K562 (cell line): ENCODE measurements at regions not wholly inside any gene's neighbourhood (a gene's known extent, or its start where the extent isn't known, plus 50 kb on each side); places are given as distances from the start of the nearest gene placed in this dataset.

Source experiments
- ATAC-seq: fragments of 200-7000 bp; cut with Tn5 transposase; 3 replicates; pipeline ENCODE4 v1.9.1; 2020; ENCODE audit warnings: moderate library complexity
- BruUV-seq: library from RNA; stranded (reverse); fragments of 400-500 nt; replicated peaks from 2 replicates; lab custom pipeline; 2021; lab: Mats Ljungman, UMichigan
- CTCF ChIA-PET: fragments of 300-600 bp; formaldehyde crosslinking; extraction: SDS; loops from one replicate; lab custom pipeline; 2021; ENCODE audit warnings: low intra/inter-chr PET ratio; lab: Yijun Ruan, JAX
- POLR2A ChIA-PET: fragments of 300-600, 350-650 bp; sonication (Branson Sonifier 250); formaldehyde crosslinking; extraction: SDS; loops from one replicate; lab custom pipeline; 2021; ENCODE audit warnings: antibody characterized with exemption, inconsistent platforms; lab: Yijun Ruan, JAX
- DNase-seq, 4 experiments: peaks; one replicate each; pipeline versions ENCODE4 v3.0.0 to v3.0.0-alpha.2; 2011 to 2018; ENCODE audit warnings: low spot score in 3 of 4, mixed read lengths in 3 of 4; ENCODE audit errors: extremely low read depth in 1 of 4
- FAIRE-seq: peaks from 2 replicates; lab custom pipeline; 2011; peaks lifted over from hg19 to GRCh38; lab: Jason Lieb, UNC
- H2AFZ ChIP-seq: 2 replicates; pipeline ENCODE4 v1.6.0; 2011; ENCODE audit warnings: low read depth, low read length, control low read depth, inconsistent platforms
- H3K27ac ChIP-seq: fragments of 200-600 bp; 3 replicates; pipeline ENCODE4 v1.8.0; 2011; ENCODE audit warnings: low read depth, mild to moderate bottlenecking, control low read depth, inconsistent platforms, low read length, moderate library complexity, mixed read lengths; ENCODE audit errors: extremely low read depth
- H3K27me3 ChIP-seq, 2 experiments: fragments of 300-600 bp in 1 of 2; 2 replicates in 1 of 2; 3 replicates in 1 of 2; pipeline versions ENCODE4 v1.6.0 to v1.8.0; 2011; ENCODE audit warnings: inconsistent platforms in 2 of 2, low read length in 2 of 2, mild to moderate bottlenecking in 1 of 2, mixed read lengths in 1 of 2, moderate library complexity in 1 of 2; ENCODE audit not compliant: control insufficient read depth in 2 of 2, insufficient read depth in 2 of 2
- H3K36me3 ChIP-seq: fragments of 300-600 bp; 3 replicates; pipeline ENCODE4 v1.8.0; 2011; ENCODE audit warnings: mild to moderate bottlenecking, low read length, inconsistent platforms; ENCODE audit not compliant: control insufficient read depth, insufficient read depth
- H3K4me1 ChIP-seq, 2 experiments: fragments of 200-600 bp in 1 of 2; replicated peaks in 1 of 2; 2 replicates in 1 of 2; 3 replicates in 1 of 2; pipeline versions ENCODE4 v1.5.1 to v1.8.0; 2011; ENCODE audit warnings: inconsistent platforms in 2 of 2, low read length in 2 of 2, mild to moderate bottlenecking in 1 of 2, mixed read lengths in 1 of 2, moderate library complexity in 1 of 2; ENCODE audit not compliant: control insufficient read depth in 2 of 2, insufficient read depth in 2 of 2
- H3K4me2 ChIP-seq: 2 replicates; pipeline ENCODE4 v1.6.1; 2011; ENCODE audit warnings: low read length, control low read depth, inconsistent platforms, mixed read lengths; ENCODE audit not compliant: insufficient read depth
- H3K4me3 ChIP-seq: fragments of 200-600 bp; sonication (generic), shearing (Covaris generic); 2 replicates; pipeline ENCODE4 v1.5.1; 2016; ENCODE audit warnings: control low read depth, inconsistent platforms
- H3K79me2 ChIP-seq: fragments of 200-600 bp; 3 replicates; pipeline ENCODE4 v1.8.0; 2011; ENCODE audit warnings: low read length, inconsistent platforms; ENCODE audit not compliant: control insufficient read depth, insufficient read depth
- H3K9ac ChIP-seq, 2 experiments: 2 replicates each; pipeline versions ENCODE4 v1.6.0 to v1.6.1; 2011; ENCODE audit warnings: low read depth in 2 of 2, low read length in 2 of 2, control low read depth in 1 of 2, inconsistent platforms in 1 of 2, mild to moderate bottlenecking in 1 of 2, mixed read lengths in 1 of 2; ENCODE audit not compliant: insufficient read depth in 1 of 2
- H3K9me1 ChIP-seq: one replicate; pipeline ENCODE4 v1.6.0; 2011; ENCODE audit warnings: inconsistent platforms, mild to moderate bottlenecking, low read length, moderate library complexity; ENCODE audit not compliant: control insufficient read depth, insufficient read depth
- H3K9me3 ChIP-seq: replicated peaks from 2 replicates; pipeline ENCODE4 v1.5.1; 2011; ENCODE audit warnings: low read depth, low read length, inconsistent platforms; ENCODE audit not compliant: control insufficient read depth, insufficient read depth
- H4K20me1 ChIP-seq: replicated peaks from 2 replicates; pipeline ENCODE4 v1.6.1; 2011; ENCODE audit warnings: low read length, inconsistent platforms, mixed read lengths; ENCODE audit not compliant: control insufficient read depth, insufficient read depth
- DMBX1 ChIP-seq: fragments of 250-450 bp; sonication (Bioruptor Pico); IDR thresholded peaks from 2 replicates; pipeline ENCODE4 v1.8.0; 2022; ENCODE audit warnings: inconsistent platforms, mild to moderate bottlenecking, moderate library complexity, borderline replicate concordance
- HNRNPUL1 ChIP-seq: fragments of 200-400 bp; formaldehyde crosslinking; IDR thresholded peaks from 2 replicates; pipeline ENCODE4 v1.6.1; 2017; ENCODE audit warnings: low read length
- MEIS2 ChIP-seq: fragments of 450-650 bp; IDR thresholded peaks from 2 replicates; pipeline ENCODE4 v1.6.1; 2014; ENCODE audit warnings: mild to moderate bottlenecking; ENCODE audit not compliant: partially characterized antibody
- TRIM24 ChIP-seq, 2 experiments: fragments of 450-650 bp; IDR thresholded peaks; 2 replicates each; pipeline ENCODE4 v1.6.1; 2016
- WGBS: fragments of 100-300 bp; shearing (Covaris generic); methylation state at CpG from one replicate; pipeline ENCODE4 v1.1.6; 2016; ENCODE audit warnings: low coverage, mixed read lengths; ENCODE audit not compliant: insufficient coverage; ENCODE audit errors: missing lambda C conversion rate; 5-methylcytosine and 5-hydroxymethylcytosine counted together
- in situ Hi-C: fragments of 300-500 bp; cut with MboI; formaldehyde crosslinking; loops from 4 replicates; pipeline ENCODE4 v1.15.0; 2018; ENCODE audit warnings: inconsistent platforms, mixed read lengths
- intact Hi-C: fragments of 100-400 bp; cut with micrococcal nuclease; formaldehyde crosslinking; loops from 2 replicates; pipeline ENCODE4 v1.14.2; 2022
- TF ChIP-seq, protein P1 (sequence below), 2 experiments: fragments of 450-650 bp; IDR thresholded peaks; 2 replicates each; pipeline ENCODE4 v1.6.1; 2018; ENCODE audit warnings: mild to moderate bottlenecking in 2 of 2, low read depth in 1 of 2; ENCODE audit not compliant: partially characterized antibody in 2 of 2
- TF ChIP-seq, protein P2 (sequence below), 2 experiments: fragments of 450-650 bp; formaldehyde crosslinking in 1 of 2; IDR thresholded peaks; 2 replicates each; pipeline versions ENCODE4 v1.4.0 to v1.6.1; 2014 to 2020; ENCODE audit warnings: mild to moderate bottlenecking in 2 of 2, borderline replicate concordance in 1 of 2, low read depth in 1 of 2

DNA sequence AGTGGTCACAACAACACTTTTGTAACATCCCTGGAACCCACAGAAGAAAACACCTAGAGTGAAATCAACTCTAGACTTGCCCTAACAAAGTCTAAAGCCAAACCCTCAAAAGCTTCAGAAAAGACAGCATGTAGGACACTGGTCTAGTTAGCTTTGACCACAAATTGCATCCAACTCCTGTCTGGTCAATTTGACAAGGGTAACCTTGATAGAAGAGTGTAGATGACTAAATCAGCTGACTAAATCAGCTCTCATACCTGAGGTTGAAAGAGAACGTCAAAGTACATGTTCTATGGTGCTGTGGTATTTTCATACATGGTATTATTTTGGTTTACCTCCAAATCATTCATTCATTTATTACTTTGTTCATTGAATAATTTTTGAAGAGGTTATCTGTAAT, 272.8 kb downstream of the KLF5 start:
- Histone ChIP-seq H4K20me1 (no peaks in the 10 kb centered on the region), H3K36me3 (no peaks in the 10 kb centered on the region), H3K4me2 (no peak overlapping the region), H3K9me1 (no peaks in the 10 kb centered on the region), H3K4me3 (no peak overlapping the region), H3K27ac (no peak overlapping the region), H3K79me2 (no peaks in the 10 kb centered on the region), H3K9me3 (no peaks in the 10 kb centered on the region), H3K9ac (no peak overlapping the region), H3K27me3 (no peaks in the 10 kb centered on the region), H2AFZ (no peak overlapping the region), H3K4me1 (no peaks in the 10 kb centered on the region)
- FAIRE-seq (no peak), ATAC-seq (no peak), DNase-seq (no peak)
- ChIA-PET POLR2A (no interaction called here), CTCF (no interaction called here)
- in situ Hi-C loops (no loop called here), intact Hi-C loops (no loop called here)
- 0% methylated on average over 1 of the region's 1 CpG for WGBS
- BruUV-seq = no TSS peak
- TF ChIP-seq HNRNPUL1 (no peak), DMBX1 (CRISPR knock-in tag) (no peak), TRIM24 (IDR thresholded peaks at IDR 0.05) (no peak), MEIS2 (no peak)
- TF ChIP-seq, protein P1, sequence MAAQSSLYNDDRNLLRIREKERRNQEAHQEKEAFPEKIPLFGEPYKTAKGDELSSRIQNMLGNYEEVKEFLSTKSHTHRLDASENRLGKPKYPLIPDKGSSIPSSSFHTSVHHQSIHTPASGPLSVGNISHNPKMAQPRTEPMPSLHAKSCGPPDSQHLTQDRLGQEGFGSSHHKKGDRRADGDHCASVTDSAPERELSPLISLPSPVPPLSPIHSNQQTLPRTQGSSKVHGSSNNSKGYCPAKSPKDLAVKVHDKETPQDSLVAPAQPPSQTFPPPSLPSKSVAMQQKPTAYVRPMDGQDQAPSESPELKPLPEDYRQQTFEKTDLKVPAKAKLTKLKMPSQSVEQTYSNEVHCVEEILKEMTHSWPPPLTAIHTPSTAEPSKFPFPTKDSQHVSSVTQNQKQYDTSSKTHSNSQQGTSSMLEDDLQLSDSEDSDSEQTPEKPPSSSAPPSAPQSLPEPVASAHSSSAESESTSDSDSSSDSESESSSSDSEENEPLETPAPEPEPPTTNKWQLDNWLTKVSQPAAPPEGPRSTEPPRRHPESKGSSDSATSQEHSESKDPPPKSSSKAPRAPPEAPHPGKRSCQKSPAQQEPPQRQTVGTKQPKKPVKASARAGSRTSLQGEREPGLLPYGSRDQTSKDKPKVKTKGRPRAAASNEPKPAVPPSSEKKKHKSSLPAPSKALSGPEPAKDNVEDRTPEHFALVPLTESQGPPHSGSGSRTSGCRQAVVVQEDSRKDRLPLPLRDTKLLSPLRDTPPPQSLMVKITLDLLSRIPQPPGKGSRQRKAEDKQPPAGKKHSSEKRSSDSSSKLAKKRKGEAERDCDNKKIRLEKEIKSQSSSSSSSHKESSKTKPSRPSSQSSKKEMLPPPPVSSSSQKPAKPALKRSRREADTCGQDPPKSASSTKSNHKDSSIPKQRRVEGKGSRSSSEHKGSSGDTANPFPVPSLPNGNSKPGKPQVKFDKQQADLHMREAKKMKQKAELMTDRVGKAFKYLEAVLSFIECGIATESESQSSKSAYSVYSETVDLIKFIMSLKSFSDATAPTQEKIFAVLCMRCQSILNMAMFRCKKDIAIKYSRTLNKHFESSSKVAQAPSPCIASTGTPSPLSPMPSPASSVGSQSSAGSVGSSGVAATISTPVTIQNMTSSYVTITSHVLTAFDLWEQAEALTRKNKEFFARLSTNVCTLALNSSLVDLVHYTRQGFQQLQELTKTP (IDR thresholded peaks at IDR 0.05; ENCODE audit: low read depth in 1 of 2, partially characterized antibody in 2 of 2) = no peak
- TF ChIP-seq, protein P2, sequence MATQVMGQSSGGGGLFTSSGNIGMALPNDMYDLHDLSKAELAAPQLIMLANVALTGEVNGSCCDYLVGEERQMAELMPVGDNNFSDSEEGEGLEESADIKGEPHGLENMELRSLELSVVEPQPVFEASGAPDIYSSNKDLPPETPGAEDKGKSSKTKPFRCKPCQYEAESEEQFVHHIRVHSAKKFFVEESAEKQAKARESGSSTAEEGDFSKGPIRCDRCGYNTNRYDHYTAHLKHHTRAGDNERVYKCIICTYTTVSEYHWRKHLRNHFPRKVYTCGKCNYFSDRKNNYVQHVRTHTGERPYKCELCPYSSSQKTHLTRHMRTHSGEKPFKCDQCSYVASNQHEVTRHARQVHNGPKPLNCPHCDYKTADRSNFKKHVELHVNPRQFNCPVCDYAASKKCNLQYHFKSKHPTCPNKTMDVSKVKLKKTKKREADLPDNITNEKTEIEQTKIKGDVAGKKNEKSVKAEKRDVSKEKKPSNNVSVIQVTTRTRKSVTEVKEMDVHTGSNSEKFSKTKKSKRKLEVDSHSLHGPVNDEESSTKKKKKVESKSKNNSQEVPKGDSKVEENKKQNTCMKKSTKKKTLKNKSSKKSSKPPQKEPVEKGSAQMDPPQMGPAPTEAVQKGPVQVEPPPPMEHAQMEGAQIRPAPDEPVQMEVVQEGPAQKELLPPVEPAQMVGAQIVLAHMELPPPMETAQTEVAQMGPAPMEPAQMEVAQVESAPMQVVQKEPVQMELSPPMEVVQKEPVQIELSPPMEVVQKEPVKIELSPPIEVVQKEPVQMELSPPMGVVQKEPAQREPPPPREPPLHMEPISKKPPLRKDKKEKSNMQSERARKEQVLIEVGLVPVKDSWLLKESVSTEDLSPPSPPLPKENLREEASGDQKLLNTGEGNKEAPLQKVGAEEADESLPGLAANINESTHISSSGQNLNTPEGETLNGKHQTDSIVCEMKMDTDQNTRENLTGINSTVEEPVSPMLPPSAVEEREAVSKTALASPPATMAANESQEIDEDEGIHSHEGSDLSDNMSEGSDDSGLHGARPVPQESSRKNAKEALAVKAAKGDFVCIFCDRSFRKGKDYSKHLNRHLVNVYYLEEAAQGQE (IDR thresholded peaks at IDR 0.05; ENCODE audit: borderline replicate concordance) = no peak
- TF ChIP-seq, protein P2 (CRISPR knock-in tag; IDR thresholded peaks at IDR 0.05; ENCODE audit: low read depth) = no peak
